ENCODE measurements at regions not wholly inside any gene's neighbourhood (a gene's known extent, or its start where the extent isn't known, plus 50 kb on each side); places are given as distances from the start of the nearest gene placed in this dataset.

DNA sequence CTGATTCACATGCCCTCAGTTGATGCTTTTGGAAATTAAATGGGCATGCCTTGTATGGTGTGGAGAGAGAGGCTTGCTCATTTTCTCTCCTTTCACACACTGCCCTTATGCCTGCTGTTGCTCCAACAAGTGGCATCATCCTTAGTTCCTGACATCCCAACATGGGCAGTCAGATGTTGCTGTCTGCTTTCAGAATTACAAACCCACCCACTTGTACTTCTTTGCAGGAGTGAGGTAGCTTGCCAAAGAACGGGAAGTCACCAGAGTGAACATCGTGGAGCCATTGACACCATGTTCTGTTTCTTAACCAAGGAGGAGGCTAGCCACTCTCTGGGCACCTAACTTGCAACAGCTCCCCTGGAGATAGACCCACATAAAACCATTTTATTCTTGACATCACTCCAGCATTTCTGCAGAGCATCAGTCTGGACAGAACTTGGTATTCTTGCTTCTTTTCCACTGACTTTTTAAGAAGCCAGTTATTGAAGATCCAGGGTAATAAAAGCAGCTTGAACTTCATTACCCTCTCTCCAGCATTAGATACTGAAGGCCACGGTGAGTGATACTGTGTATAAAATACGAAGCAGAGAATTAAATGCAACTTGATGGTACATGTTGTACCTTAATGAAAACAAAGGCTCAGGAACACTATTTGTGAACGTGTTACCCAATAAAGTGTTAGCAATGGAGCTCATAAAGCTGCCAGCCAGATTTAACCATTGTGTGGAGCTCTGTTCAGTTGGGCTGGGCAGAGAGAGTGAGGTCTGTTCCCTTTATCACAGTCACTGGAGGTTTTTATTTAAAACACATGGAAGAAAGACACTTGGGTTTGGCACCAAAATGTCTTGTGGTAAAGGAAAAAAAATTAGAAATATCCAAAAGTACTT is 195.8 kb upstream of the HABP2 start (continued):
- TF ChIP-seq ATF7 (IDR thresholded peaks at IDR 0.05): no peak
- TF ChIP-seq MEIS2 (IDR thresholded peaks at IDR 0.05; ENCODE audit: partially characterized antibody): no peak
- no peak for TF ChIP-seq MED1 (CRISPR knock-in tag; IDR thresholded peaks at IDR 0.05; ENCODE audit: borderline replicate concordance)
- TF ChIP-seq LCOR (CRISPR knock-in tag; IDR thresholded peaks at IDR 0.05): no peak
- no peak for TF ChIP-seq ZNF121 (CRISPR knock-in tag; conservative IDR thresholded peaks at IDR 0.05)

DNA sequence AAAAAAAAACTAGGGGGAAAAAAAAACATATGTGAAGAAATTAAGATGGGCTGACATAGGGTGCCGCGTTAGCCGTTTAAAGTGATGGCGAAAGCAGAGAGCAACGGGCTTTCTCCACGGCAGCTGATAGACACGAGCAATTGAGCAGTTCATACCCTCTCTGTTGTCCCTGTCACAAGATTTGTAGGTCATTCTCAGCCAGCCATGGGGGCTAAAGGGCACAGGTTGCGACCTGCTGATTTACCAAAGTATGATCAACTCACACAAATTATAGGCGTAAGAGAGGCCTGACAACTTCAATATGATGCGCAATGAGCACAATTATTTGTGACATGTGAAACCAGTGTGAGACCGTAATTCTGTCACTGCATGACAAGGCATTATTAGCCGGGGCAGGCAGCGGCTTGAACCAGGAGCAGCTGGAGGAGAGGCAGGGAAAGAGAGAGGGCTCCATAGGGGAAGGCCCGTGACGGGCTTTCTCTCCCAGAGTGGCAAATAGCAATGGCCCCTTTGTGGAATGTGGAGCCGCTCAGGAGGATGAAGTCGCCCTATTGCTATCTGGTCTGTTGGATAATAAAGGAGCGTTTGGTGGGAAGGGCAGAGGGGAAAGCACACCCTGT is 195.1 kb upstream of the HABP2 start:
- H2AFZ ChIP-seq (ENCODE audit: low read depth, low read length): no peak overlapping the region
- no TSS peak for BruUV-seq (replicated peaks)
- FAIRE-seq (no peak), ATAC-seq (no peak), DNase-seq (ENCODE audit: extremely low read depth in 1 of 4, low spot score in 3 of 4) (no peak)
- POLR2A ChIA-PET: interaction anchor here (0.6 kb wide), 1 partner anchor 58 kb away, joined by 3 read pairs; no protein-coding TSS in a partner anchor
- peaks cover 0 to 26% of the 10 kb centered on the region in 2 experiments; a peak in 2 of 5 replicates for H3K27me3 ChIP-seq (ENCODE audit: control insufficient read depth in 2 of 2, insufficient read depth in 2 of 2, low read length in 2 of 2)
- no peak overlapping the region for H3K4me2 ChIP-seq (ENCODE audit: insufficient read depth, low read length)
- in situ Hi-C loops (cut with MboI): no loop called here
- H3K79me2 ChIP-seq (ENCODE audit: control insufficient read depth, insufficient read depth, low read length): no peaks in the 10 kb centered on the region
- H3K9ac ChIP-seq (ENCODE audit: insufficient read depth in 1 of 2, low read depth in 2 of 2, low read length in 2 of 2): no peak overlapping the region
- WGBS (ENCODE audit: insufficient coverage, low coverage, missing lambda C conversion rate): 3% methylated on average over 14 of the region's 18 CpGs
- no peaks in the 10 kb centered on the region for H3K9me3 ChIP-seq (replicated peaks; ENCODE audit: control insufficient read depth, insufficient read depth, low read depth, low read length)
- CTCF ChIA-PET (ENCODE audit: low intra/inter-chr PET ratio): interaction anchor here (0.5 kb wide), 1 partner anchor 721 kb away, joined by 6 read pairs; no protein-coding TSS in a partner anchor
- no peaks in the 10 kb centered on the region for H3K36me3 ChIP-seq (ENCODE audit: control insufficient read depth, insufficient read depth, low read length)
- H4K20me1 ChIP-seq (replicated peaks; ENCODE audit: control insufficient read depth, insufficient read depth, low read length): no peaks in the 10 kb centered on the region
- H3K4me3 ChIP-seq: no peak overlapping the region
- TF ChIP-seq, protein P1, sequence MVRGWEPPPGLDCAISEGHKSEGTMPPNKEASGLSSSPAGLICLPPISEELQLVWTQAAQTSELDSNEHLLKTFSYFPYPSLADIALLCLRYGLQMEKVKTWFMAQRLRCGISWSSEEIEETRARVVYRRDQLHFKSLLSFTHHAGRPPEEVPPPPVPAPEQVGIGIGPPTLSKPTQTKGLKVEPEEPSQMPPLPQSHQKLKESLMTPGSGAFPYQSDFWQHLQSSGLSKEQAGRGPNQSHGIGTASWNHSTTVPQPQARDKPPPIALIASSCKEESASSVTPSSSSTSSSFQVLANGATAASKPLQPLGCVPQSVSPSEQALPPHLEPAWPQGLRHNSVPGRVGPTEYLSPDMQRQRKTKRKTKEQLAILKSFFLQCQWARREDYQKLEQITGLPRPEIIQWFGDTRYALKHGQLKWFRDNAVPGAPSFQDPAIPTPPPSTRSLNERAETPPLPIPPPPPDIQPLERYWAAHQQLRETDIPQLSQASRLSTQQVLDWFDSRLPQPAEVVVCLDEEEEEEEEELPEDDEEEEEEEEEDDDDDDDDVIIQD (CRISPR knock-in tag; IDR thresholded peaks at IDR 0.05): no peak
- peak; percentile 42 for TF ChIP-seq MAFG (tag; conservative IDR thresholded peaks at IDR 0.05)
- no peak for TF ChIP-seq SMAD2 (IDR thresholded peaks at IDR 0.05; ENCODE audit: low read depth, low read length)
- no peak for TF ChIP-seq ERF (CRISPR knock-in tag; IDR thresholded peaks at IDR 0.05)
- 0 out of 2 replicates have a peak, but pooled peaks have one; percentile 15 for TF ChIP-seq NFE2 (IDR thresholded peaks at IDR 0.05; ENCODE audit: low read depth)
- no peaks in the 10 kb centered on the region for H3K9me1 ChIP-seq (ENCODE audit: control insufficient read depth, insufficient read depth, low read length)
- no peaks in the 10 kb centered on the region for H3K4me1 ChIP-seq (replicated peaks in 1 of 2; ENCODE audit: control insufficient read depth in 2 of 2, insufficient read depth in 2 of 2, low read length in 2 of 2)
- intact Hi-C loops (cut with micrococcal nuclease): no loop called here
- no peak overlapping the region for H3K27ac ChIP-seq (ENCODE audit: extremely low read depth, low read depth, low read length)

Measured in K562 (cell line).